ENCODE measurements at regions not wholly inside any gene's neighbourhood (a gene's known extent, or its start where the extent isn't known, plus 50 kb on each side); places are given as distances from the start of the nearest gene placed in this dataset.

DNA sequence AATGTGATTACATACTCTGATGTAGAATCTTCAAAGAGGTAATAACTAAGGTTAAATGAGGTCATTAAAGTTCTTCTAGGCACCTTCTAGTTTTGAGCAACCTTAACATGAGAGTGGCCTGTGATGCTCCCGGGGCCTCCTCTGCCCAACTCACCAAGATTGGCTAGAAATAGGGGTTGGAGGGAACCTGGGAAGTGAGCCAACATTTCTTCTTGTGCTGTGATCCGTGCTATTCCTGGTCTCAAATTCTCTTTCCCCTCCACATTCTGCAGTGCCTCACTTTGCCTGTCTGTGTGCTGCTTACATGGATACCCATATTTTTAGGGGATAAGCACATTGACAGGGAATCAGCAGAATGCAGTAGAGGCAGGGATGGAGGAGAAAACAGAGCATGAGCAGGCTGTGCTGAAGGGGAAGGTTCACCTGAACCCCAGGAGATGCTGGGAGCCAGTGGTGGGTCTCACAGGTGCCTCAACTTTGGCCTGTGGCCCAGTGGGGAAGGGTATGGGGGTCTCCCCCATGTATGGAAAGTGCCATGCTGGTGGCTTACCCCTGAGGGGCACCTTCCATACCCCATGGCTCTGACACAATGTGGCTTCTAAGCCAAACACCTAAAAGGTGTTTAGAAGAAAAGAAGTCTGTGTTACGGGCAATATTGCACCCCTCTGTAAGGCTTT is 164.7 kb upstream of the CHD6 start:
- no peaks in the 10 kb centered on the region for H3K4me1 Mint-ChIP-seq (ENCODE audit: low read depth in 2 of 2)
- H3K36me3 Mint-ChIP-seq, result peaks cover 4% of the 10 kb centered on the region
- H3K27me3 Mint-ChIP-seq, result peaks cover 6 to 24% of the 10 kb centered on the region in 2 donors
- peak in 1 of 2 donors; percentile 48 for ATAC-seq
- H3K9me3 Mint-ChIP-seq, result no peaks in the 10 kb centered on the region
- no peak overlapping the region for H3K27ac Mint-ChIP-seq
- no peak for DNase-seq (ENCODE audit: low spot score)
- H3K4me3 Mint-ChIP-seq, result no peak overlapping the region

DNA sequence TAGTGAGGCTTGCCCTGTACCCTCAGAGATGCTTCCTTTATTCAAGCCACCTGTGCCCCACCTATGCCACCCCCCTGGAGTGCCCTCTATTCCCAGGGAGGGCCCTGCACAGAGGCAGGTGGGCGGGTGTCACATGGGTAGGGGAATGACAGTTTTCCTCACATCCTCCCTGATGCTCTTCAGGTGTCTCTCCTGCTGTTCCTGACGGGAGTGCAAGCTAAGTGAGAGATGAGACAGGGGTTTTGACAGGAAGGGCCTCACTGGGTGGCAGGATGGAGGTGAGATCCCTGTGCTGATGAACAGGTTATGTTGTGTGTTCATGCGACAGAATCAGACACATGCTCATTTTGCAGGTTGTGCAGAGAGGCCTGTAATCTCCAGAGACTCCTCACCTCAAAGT is 164.1 kb upstream of the CHD6 start:
- peaks cover 4% of the 10 kb centered on the region for H3K36me3 Mint-ChIP-seq
- H3K9me3 Mint-ChIP-seq, result no peaks in the 10 kb centered on the region
- no peaks in the 10 kb centered on the region for H3K4me1 Mint-ChIP-seq (ENCODE audit: low read depth in 2 of 2)
- peaks cover 9 to 24% of the 10 kb centered on the region in 2 donors for H3K27me3 Mint-ChIP-seq
- H3K4me3 Mint-ChIP-seq, result no peak overlapping the region
- DNase-seq (ENCODE audit: low spot score), result no peak
- no peak overlapping the region for H3K27ac Mint-ChIP-seq
- ATAC-seq, result no peak

DNA sequence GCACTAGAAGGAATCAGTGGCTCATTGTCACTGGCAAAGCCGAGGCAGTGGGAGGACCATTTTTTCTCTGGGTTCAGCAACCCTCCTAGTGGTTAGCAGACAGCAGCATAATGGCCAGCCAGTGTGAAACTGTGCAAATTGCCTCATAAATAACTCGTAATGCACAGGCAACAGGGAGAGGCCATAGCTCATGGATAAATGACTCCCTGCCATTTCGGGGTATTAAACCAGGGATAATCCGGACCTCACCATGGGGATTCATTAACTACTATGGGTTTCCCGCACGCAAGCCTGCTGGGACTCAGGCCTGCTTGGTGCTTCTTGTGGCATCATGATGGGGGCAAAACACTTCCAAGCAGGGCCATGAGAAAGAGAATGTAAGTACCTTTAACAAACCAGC is 158.2 kb upstream of the CHD6 start:
- no peaks in the 10 kb centered on the region for H3K36me3 Mint-ChIP-seq
- no peak overlapping the region for H3K27ac Mint-ChIP-seq
- H3K27me3 Mint-ChIP-seq, result peaks cover 17 to 20% of the 10 kb centered on the region in 2 donors
- DNase-seq (ENCODE audit: low spot score) (no peak), ATAC-seq (no peak)
- H3K4me1 Mint-ChIP-seq (ENCODE audit: low read depth in 2 of 2), result no peaks in the 10 kb centered on the region
- no peaks in the 10 kb centered on the region for H3K9me3 Mint-ChIP-seq
- no peak overlapping the region for H3K4me3 Mint-ChIP-seq

DNA sequence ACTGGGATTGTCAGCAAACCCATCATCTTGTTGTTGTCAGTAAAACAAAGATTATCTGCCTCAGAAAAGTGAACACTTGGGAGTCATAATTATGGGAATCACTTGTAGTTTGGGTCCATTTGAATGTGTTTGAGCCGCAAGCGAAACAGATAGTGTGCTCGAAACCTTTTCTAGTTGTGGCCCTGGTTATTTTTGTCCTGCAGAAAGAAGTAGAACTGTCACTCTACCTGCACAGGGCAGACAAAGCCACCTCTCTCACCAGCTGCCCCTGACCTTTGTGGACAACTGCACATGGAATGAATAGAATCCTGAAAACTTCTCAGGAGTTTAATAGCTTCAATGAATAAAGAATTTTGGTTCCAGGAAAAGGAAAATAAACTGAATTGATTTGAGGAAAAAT is 156.1 kb upstream of the CHD6 start:
- no peak for ATAC-seq
- no peaks in the 10 kb centered on the region for H3K36me3 Mint-ChIP-seq
- peaks cover 26 to 32% of the 10 kb centered on the region in 2 donors for H3K27me3 Mint-ChIP-seq
- H3K4me1 Mint-ChIP-seq (ENCODE audit: low read depth in 2 of 2), result no peaks in the 10 kb centered on the region
- no peak overlapping the region for H3K4me3 Mint-ChIP-seq
- H3K27ac Mint-ChIP-seq, result no peak overlapping the region
- no peaks in the 10 kb centered on the region for H3K9me3 Mint-ChIP-seq
- no peak for DNase-seq (ENCODE audit: low spot score)

DNA sequence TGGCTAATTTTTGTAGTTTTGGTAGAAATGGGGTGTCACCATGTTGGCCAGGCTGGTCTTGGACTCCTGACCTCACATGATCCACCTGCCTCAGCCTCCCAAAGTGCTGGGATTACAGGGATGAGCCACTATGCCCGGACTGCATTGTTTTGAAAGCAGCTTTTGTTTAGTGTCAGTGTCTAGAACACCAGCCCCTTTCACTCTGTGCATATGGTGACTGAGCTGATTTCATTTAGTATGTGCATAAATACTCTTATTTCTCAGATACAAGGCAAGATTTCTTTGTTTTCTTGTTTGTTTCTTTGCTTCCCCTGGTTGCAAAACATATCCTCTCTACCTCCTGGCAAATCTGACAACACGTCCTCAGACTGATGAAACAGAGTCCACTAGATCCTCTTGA is 152.8 kb upstream of the CHD6 start:
- H3K9me3 Mint-ChIP-seq, result no peaks in the 10 kb centered on the region
- no peaks in the 10 kb centered on the region for H3K4me1 Mint-ChIP-seq (ENCODE audit: low read depth in 2 of 2)
- no peaks in the 10 kb centered on the region for H3K36me3 Mint-ChIP-seq
- ATAC-seq (no peak), DNase-seq (ENCODE audit: low spot score) (no peak)
- no peak overlapping the region for H3K27ac Mint-ChIP-seq
- H3K27me3 Mint-ChIP-seq, result peaks cover 20 to 23% of the 10 kb centered on the region in 2 donors
- H3K4me3 Mint-ChIP-seq, result no peak overlapping the region

DNA sequence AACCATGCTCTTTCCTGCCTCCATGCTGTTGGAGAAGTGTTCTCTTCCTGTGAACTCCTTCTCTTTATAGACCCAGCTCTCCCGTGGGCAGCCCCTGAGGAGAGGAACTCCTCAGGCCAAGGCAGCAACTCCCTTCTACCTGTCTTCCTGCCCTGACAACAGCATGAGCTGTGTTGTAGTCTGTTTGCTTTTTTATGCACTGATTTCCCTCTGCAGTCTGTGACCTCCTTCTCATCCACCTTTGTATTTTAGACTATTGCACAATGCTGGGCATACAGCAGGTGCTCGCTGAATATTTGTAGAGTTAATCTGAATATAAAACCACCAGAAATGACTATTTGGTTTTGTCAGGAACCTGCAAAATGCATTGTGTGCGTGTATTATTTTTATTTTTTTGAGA is 152.2 kb upstream of the CHD6 start:
- H3K27ac Mint-ChIP-seq, result no peak overlapping the region
- H3K9me3 Mint-ChIP-seq, result no peaks in the 10 kb centered on the region
- H3K4me1 Mint-ChIP-seq (ENCODE audit: low read depth in 2 of 2), result no peaks in the 10 kb centered on the region
- no peak overlapping the region for H3K4me3 Mint-ChIP-seq
- DNase-seq (ENCODE audit: low spot score) (no peak), ATAC-seq (no peak)
- H3K27me3 Mint-ChIP-seq, result peaks cover 18 to 20% of the 10 kb centered on the region in 2 donors
- no peaks in the 10 kb centered on the region for H3K36me3 Mint-ChIP-seq

DNA sequence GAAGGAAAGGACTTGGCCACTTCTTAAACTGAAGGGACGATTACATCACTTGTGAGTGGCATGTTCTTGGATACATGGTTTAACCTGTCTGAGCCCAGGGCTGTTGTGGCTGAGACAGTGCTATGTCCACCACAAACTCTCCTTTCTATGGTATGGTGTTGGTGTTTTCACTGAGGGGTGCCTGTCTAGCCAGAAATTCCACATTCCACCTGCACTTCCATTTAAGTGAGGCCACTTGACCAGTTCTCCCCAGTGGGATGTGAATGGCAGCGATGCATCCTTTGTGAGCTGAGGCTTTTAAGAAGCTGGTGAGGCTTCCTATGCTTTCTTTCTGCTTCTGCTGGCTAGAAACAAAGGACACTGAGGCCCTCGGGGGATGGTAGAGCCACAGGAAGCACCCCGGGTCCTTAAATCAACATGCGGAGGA is 151.4 kb upstream of the CHD6 start:
- Mint-ChIP-seq H3K4me1 (ENCODE audit: low read depth in 2 of 2) (no peaks in the 10 kb centered on the region), H3K27ac (no peak overlapping the region), H3K36me3 (no peaks in the 10 kb centered on the region), H3K27me3 (peaks cover 16 to 17% of the 10 kb centered on the region in 2 donors), H3K4me3 (no peak overlapping the region), H3K9me3 (no peaks in the 10 kb centered on the region)
- no peak for DNase-seq (ENCODE audit: low spot score)
- ATAC-seq, result no peak

DNA sequence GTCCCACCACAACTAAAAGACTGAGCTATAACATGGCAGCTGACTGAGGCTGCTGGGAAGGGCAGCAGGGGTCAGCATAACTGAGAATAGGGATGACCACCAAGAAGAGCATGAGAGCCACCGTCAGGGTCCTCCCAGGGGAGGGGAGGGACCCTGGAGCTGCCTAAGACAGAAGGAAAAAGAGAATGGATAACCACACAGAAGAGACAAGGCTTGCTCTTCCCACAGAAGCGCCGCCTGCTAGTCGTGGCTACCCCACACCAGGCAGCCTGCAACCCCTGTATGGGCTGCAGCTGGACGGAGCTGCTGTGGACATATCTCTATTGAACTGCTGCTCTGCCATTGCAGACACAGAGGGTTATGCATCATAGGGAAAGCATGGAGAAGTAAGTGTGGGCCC is 132.0 kb upstream of the CHD6 start:
- no peak overlapping the region for H3K27ac Mint-ChIP-seq
- H3K27me3 Mint-ChIP-seq, result peaks cover 24 to 37% of the 10 kb centered on the region in 2 donors
- H3K9me3 Mint-ChIP-seq, result no peaks in the 10 kb centered on the region
- no peaks in the 10 kb centered on the region for H3K4me1 Mint-ChIP-seq (ENCODE audit: low read depth in 2 of 2)
- DNase-seq (ENCODE audit: low spot score) (no peak), ATAC-seq (no peak)
- no peak overlapping the region for H3K4me3 Mint-ChIP-seq
- no peaks in the 10 kb centered on the region for H3K36me3 Mint-ChIP-seq

DNA sequence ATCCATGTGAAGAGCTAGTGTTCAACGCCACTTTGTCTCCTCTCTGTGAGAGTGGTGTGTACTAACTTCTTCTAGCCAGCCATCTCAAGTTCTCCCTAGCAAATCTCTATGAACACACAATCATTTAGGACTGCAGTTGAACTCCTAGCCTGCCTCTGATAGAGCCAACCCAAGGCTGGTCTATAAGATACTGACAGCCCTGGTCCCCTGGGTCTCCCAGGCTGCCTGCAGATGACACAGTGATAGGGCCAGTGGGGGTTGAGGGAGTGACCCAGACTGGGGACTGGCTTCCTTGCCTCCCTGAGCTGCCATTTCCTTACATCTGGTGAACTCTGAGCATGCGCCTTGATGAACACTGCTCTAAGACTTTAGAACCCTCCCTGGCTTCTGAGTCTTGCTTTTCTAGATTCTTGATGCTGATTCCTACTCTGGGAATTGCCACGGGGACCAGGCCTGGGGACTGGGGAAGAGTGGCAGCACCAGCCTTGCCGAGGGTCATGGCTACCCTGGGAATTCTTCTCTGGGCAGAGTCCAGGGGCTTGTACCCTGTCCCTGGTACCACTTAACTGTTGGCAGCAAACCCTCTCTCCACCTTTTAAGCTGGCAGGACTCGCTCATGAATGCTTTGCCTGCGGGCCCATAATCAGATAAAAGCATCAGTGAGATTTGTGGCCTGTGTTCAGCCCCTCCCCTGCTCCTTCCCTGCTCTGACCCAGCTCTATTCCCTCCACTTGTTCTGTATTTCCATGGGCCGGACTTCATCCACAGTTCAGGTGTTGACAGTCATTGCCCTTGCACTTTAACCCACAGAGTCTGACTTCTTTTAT is 130.8 kb upstream of the CHD6 start:
- ATAC-seq (no peak), DNase-seq (ENCODE audit: low spot score) (no peak)
- Mint-ChIP-seq H3K4me3 (no peak overlapping the region), H3K27me3 (peaks cover 28 to 45% of the 10 kb centered on the region in 2 donors), H3K36me3 (no peaks in the 10 kb centered on the region), H3K27ac (no peak overlapping the region), H3K9me3 (no peaks in the 10 kb centered on the region), H3K4me1 (ENCODE audit: low read depth in 2 of 2) (no peaks in the 10 kb centered on the region)

DNA sequence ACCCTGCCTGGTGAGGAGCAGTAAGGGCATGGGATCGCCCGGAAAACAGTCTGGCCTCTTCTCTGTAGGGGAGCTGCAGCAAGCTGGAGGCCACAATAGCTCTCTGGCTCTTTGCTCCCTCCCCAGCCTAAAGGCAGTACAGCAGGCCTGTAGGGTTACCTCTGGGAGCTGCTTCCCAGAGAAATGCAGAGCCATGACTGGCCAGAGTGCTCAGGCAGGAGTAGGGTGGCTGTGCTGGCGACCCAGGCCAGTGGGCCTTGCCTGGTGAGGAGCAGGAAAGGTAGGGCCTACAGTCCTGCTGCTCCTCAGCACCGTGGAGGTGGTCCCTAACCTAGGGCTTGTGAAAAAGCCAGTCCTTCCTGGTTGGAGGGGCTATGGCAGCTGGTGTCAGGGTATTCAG is 129.9 kb upstream of the CHD6 start:
- ATAC-seq (peak in 1 of 2 donors; percentile 4), DNase-seq (ENCODE audit: low spot score) (no peak)
- Mint-ChIP-seq H3K4me1 (ENCODE audit: low read depth in 2 of 2) (no peaks in the 10 kb centered on the region), H3K36me3 (no peaks in the 10 kb centered on the region), H3K27ac (no peak overlapping the region), H3K27me3 (peaks cover 26 to 47% of the 10 kb centered on the region in 2 donors), H3K9me3 (no peaks in the 10 kb centered on the region), H3K4me3 (no peak overlapping the region)

DNA sequence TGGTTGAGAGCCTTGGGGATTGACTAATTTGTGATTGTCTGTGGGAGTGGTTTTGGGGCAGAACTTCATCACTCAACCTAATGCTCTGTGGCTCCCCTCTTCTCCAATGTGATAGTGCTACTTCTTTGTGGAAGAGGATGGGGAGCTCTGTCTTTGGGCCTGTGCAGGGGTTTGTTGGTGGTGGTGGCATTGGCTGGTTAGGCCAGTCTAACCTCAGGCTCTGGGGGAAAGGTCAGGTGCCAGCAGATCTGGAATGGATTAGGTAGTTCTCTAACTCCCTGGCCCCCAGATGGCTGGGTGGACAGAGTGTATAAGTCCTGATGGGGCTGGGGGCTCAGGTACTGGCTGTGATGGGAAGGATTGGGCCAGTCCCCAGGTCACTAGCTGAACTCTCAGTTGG is 129.0 kb upstream of the CHD6 start:
- no peaks in the 10 kb centered on the region for H3K9me3 Mint-ChIP-seq
- H3K36me3 Mint-ChIP-seq, result no peaks in the 10 kb centered on the region
- ATAC-seq, result peak; percentile 45 to 47
- H3K4me3 Mint-ChIP-seq, result no peak overlapping the region
- H3K4me1 Mint-ChIP-seq (ENCODE audit: low read depth in 2 of 2), result no peaks in the 10 kb centered on the region
- no peak overlapping the region for H3K27ac Mint-ChIP-seq
- no peak for DNase-seq (ENCODE audit: low spot score)
- H3K27me3 Mint-ChIP-seq, result peaks cover 25 to 40% of the 10 kb centered on the region in 2 donors

DNA sequence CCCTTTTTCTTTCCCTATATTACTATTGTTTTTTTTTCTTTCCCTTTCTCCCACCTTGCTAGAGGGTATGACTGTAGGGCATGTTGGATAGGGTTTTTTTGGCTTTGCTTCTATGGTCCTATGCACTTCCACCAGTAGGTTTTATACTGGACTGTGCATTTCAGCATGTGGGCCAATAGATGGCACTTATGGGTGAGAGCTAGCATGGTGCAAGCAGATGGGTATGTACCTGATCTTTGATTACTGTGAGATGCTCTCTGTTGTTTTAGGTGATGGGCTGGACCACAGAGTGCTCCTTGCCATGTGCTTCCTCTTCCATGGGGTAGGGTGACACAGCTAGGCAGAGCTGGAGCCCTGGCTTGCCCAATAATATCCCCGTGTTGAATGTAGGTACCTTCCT is 128.5 kb upstream of the CHD6 start:
- H3K27ac Mint-ChIP-seq, result no peak overlapping the region
- H3K4me3 Mint-ChIP-seq, result no peak overlapping the region
- no peaks in the 10 kb centered on the region for H3K36me3 Mint-ChIP-seq
- H3K27me3 Mint-ChIP-seq, result peaks cover 25 to 38% of the 10 kb centered on the region in 2 donors
- no peaks in the 10 kb centered on the region for H3K9me3 Mint-ChIP-seq
- ATAC-seq (no peak), DNase-seq (ENCODE audit: low spot score) (no peak)
- H3K4me1 Mint-ChIP-seq (ENCODE audit: low read depth in 2 of 2), result no peaks in the 10 kb centered on the region

DNA sequence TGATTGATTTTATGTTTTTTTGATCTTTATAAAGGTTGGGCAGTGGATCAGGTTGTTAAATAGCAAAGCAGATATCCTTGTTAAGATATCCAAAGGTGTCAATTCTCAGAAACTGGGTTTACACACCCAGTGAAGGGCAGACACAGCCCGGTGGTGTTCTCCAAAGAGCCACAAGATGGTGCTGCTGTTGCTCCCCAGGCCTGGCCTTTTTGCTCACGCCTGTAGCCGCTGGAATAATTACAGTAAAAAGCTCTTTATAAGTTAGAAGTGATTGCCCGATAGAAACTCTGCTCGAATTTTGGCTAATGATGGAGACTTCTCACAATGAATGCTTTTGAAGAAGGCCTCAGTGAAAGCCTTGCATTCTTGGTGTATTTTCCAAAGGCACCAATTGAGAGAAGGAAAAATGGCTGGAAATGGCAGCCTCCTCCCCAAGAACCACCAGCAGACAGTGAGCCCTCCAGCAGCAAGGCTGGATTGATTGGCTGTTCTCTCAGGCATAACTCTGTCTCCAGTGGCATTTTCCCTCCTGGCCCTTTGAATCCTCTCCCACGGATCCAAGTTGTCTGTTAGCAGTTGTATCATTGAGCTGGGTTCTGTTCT is 120.5 kb upstream of the CHD6 start:
- no peak overlapping the region for H3K27ac Mint-ChIP-seq

DNA sequence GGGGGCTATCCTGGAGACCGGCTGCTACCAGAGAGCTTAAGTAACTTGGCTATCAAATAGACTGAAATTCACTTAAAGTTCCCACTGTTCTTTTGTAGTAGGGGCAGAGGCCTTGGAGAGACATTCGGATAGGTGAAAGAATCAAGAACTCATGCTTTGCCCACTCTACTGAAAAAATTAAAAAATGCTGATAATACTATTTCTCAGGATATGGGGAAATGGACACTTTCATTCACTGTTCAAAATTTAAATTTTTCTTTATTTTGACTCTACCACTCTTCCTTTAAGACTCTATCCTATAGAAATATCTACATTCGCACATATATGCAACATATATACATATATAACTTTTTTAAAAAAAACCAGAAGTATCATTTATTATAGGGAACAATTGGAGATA is 117.8 kb upstream of the CHD6 start:
- Mint-ChIP-seq H3K4me3 (no peak overlapping the region), H3K27ac (no peak overlapping the region), H3K4me1 (ENCODE audit: low read depth in 2 of 2) (no peaks in the 10 kb centered on the region), H3K27me3 (peaks cover 0 to 7% of the 10 kb centered on the region in 2 donors), H3K9me3 (no peaks in the 10 kb centered on the region), H3K36me3 (no peaks in the 10 kb centered on the region)
- ATAC-seq (no peak), DNase-seq (ENCODE audit: low spot score) (no peak)

More for the DNA sequence above, 120.5 kb upstream of the CHD6 start:
- no peaks in the 10 kb centered on the region for H3K4me1 Mint-ChIP-seq (ENCODE audit: low read depth in 2 of 2)
- peaks cover 0 to 7% of the 10 kb centered on the region in 2 donors for H3K27me3 Mint-ChIP-seq
- no peaks in the 10 kb centered on the region for H3K36me3 Mint-ChIP-seq
- no peaks in the 10 kb centered on the region for H3K9me3 Mint-ChIP-seq
- no peak for ATAC-seq
- DNase-seq (ENCODE audit: low spot score), result no peak
- no peak overlapping the region for H3K4me3 Mint-ChIP-seq
